Parathyroid adenoma (tissue), 2 donors: ENCODE measurements at regions not wholly inside any gene's neighbourhood (a gene's known extent, or its start where the extent isn't known, plus 50 kb on each side); places are given as distances from the start of the nearest gene placed in this dataset.

ENCODE experiments used
- H2AFZ ChIP-seq: fragments of 300-600 bp; sonication (generic); one replicate; pipeline ENCODE4 v1.7.0; 2017; ENCODE audit warnings: antibody characterized with exemption, mild to moderate bottlenecking
- H3K27ac ChIP-seq: fragments of 300-600 bp; sonication (generic); one replicate; pipeline ENCODE4 v1.7.0; 2017
- H3K27me3 ChIP-seq: fragments of 300-600 bp; sonication (generic); one replicate; pipeline ENCODE4 v1.7.0; 2017; ENCODE audit warnings: low read length; ENCODE audit not compliant: control insufficient read depth, insufficient read depth
- H3K36me3 ChIP-seq: fragments of 300-600 bp; sonication (generic); one replicate; pipeline ENCODE4 v1.7.0; 2017; ENCODE audit warnings: low read length; ENCODE audit not compliant: control insufficient read depth, insufficient read depth
- H3K4me1 ChIP-seq: fragments of 300-600 bp; sonication (generic); one replicate; pipeline ENCODE4 v1.7.0; 2017; ENCODE audit warnings: control low read depth
- H3K4me2 ChIP-seq: fragments of 300-600 bp; sonication (generic); one replicate; pipeline ENCODE4 v1.7.0; 2017; ENCODE audit warnings: low read length
- H3K4me3 ChIP-seq: fragments of 300-600 bp; sonication (generic); one replicate; pipeline ENCODE4 v1.7.0; 2017; ENCODE audit warnings: low read depth, low read length
- H3K79me2 ChIP-seq: fragments of 300-600 bp; sonication (generic); one replicate; pipeline ENCODE4 v1.7.0; 2017; ENCODE audit warnings: control low read depth
- H3K9ac ChIP-seq: fragments of 300-600 bp; sonication (generic); one replicate; pipeline ENCODE4 v1.7.0; 2017; ENCODE audit warnings: mild to moderate bottlenecking
- H3K9me3 ChIP-seq: fragments of 300-600 bp; sonication (generic); one replicate; pipeline ENCODE4 v1.7.0; 2017; ENCODE audit warnings: low read length; ENCODE audit not compliant: control insufficient read depth
- TF ChIP-seq, protein P1 (sequence below): fragments of 300-600 bp; sonication (generic); IDR thresholded peaks from one replicate; pipeline ENCODE4 v1.7.0; 2017; ENCODE audit warnings: antibody characterized with exemption, mild to moderate bottlenecking
- donor health status: primary hyperparathyroidism.

DNA sequence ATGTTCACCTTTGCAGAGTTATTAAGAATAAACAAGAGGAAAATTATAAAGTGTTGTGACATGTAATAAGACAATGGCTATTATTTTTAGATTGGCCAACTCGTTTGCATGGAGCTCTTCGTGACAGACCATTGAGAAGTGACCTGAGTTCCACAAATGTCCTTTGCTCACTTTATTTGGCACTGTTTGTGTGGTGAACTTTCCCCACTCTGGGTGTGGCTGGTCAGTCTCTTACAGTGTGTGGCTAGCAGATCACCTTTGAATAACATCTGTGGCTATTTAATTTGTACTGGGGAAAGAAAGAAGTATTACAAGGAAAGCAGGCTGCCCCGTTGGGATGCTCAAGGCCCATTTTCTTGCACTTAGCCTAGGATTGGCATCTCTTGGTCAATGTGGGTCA lies 274.1 kb upstream of the WWC1 start:
- TF ChIP-seq, protein P1, sequence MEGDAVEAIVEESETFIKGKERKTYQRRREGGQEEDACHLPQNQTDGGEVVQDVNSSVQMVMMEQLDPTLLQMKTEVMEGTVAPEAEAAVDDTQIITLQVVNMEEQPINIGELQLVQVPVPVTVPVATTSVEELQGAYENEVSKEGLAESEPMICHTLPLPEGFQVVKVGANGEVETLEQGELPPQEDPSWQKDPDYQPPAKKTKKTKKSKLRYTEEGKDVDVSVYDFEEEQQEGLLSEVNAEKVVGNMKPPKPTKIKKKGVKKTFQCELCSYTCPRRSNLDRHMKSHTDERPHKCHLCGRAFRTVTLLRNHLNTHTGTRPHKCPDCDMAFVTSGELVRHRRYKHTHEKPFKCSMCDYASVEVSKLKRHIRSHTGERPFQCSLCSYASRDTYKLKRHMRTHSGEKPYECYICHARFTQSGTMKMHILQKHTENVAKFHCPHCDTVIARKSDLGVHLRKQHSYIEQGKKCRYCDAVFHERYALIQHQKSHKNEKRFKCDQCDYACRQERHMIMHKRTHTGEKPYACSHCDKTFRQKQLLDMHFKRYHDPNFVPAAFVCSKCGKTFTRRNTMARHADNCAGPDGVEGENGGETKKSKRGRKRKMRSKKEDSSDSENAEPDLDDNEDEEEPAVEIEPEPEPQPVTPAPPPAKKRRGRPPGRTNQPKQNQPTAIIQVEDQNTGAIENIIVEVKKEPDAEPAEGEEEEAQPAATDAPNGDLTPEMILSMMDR: no peak
- Histone ChIP-seq H3K36me3 (no peaks in the 10 kb centered on the region), H2AFZ (no peak overlapping the region), H3K27me3 (no peaks in the 10 kb centered on the region), H3K4me3 (no peak overlapping the region), H3K27ac (no peak overlapping the region), H3K4me2 (no peak overlapping the region), H3K4me1 (no peaks in the 10 kb centered on the region), H3K79me2 (no peaks in the 10 kb centered on the region), H3K9ac (no peak overlapping the region), H3K9me3 (no peaks in the 10 kb centered on the region)

DNA sequence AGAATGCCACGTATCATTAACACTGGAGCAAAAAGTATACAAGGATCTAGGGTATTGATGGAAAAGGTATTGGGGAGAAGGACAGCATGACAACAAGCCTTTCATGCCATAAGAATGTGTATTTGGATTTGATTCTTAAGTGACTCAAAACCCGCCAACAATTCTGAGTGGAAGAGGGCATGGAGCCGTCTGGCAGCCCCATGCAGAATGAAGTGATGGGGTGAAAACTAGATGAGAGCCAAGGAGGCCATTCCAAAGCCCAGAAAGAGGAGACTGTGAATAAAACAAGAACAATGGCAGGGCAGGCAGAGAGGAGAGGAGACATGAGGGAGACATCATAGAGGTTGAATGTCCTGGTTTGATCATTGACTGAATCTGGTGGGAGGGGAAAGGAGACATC lies 272.3 kb upstream of the WWC1 start:
- Histone ChIP-seq H3K27ac (no peak overlapping the region), H3K4me1 (no peaks in the 10 kb centered on the region), H2AFZ (no peak overlapping the region), H3K4me3 (no peak overlapping the region), H3K4me2 (no peak overlapping the region), H3K27me3 (no peaks in the 10 kb centered on the region), H3K36me3 (no peaks in the 10 kb centered on the region), H3K79me2 (no peaks in the 10 kb centered on the region), H3K9me3 (no peaks in the 10 kb centered on the region), H3K9ac (no peak overlapping the region)
- TF ChIP-seq, protein P1: no peak

DNA sequence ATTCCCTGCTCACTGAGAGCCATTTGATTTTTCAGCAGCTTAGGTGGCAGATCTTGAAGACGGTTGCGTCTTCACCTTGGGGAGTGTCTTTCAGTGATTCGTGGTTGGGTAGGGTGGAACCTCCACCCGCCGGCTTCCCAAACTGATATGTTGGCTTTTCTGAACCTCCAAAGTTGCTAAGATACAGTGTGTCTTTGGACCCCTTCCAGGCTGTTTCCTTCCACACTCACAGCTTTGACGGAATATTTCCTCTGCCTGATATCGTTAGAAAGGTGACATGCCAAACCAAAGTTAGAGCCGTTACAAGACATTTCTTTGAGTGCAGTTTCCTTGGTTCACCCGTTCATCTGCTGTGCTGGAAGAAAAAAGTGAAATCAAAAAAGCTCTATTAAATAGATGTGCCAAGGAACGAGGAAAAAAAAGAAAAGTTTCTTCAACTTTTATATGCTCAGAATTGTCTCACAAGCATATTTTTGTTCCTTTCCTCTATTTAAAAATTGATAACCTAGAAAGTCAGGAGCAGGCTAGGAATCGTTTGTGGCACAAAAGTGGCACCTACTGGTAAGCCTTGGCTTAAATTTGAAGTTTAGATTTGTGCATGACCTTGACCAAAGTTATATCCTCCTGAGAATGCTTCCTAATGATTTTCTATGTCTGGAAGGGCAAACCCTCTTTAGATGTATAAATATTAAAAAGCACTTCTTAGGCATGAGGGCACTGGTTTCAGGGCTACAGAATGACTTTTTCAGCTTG lies 270.7 kb upstream of the WWC1 start:
- H3K4me3 ChIP-seq: no peak overlapping the region
- H2AFZ ChIP-seq: no peak overlapping the region
- no peaks in the 10 kb centered on the region for H3K27me3 ChIP-seq
- no peak overlapping the region for H3K9ac ChIP-seq
- TF ChIP-seq, protein P1: no peak
- no peaks in the 10 kb centered on the region for H3K36me3 ChIP-seq
- H3K4me2 ChIP-seq: no peak overlapping the region
- H3K27ac ChIP-seq: no peak overlapping the region
- no peaks in the 10 kb centered on the region for H3K4me1 ChIP-seq
- no peaks in the 10 kb centered on the region for H3K79me2 ChIP-seq
- H3K9me3 ChIP-seq: no peaks in the 10 kb centered on the region

DNA sequence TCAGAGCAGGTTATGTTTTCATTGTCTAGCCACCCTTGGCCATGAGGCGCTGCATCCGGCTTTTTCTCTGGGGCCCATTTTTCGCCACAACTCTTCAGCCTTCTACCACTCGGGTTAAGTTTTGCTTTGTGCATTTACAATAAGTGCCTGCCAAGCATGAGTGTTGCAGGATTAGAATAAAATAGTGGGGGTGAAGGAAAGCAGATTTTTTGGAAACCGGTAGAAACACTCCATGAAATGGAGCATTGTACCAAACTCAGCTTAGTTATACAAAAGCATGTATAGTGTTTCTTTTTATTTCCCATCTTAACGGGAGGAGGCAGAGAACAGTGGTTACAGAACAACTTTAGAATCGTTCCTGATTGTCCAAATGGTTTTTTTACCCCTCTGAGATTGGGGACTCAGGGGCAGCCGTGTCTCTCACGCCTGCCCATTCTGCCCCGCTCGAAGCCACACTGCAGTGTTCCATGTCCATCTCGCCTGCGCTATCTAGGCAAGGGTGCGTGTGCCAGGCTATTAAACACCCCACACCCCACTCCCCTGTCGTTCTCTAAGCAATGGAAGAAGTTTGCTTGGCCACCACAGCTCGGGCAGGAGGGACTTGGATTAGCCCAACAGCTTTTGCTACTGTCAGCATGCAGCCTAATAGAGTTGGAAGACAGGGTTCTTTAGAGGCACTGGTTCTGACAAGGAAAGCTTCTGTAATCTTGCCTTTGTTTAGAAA lies 268.8 kb upstream of the WWC1 start:
- Histone ChIP-seq H3K27me3 (no peaks in the 10 kb centered on the region), H3K4me1 (no peaks in the 10 kb centered on the region), H3K27ac (no peak overlapping the region), H2AFZ (no peak overlapping the region), H3K9ac (no peak overlapping the region), H3K36me3 (no peaks in the 10 kb centered on the region), H3K4me2 (no peak overlapping the region), H3K79me2 (no peaks in the 10 kb centered on the region), H3K9me3 (no peaks in the 10 kb centered on the region), H3K4me3 (no peak overlapping the region)
- TF ChIP-seq, protein P1: no peak
